MCF 10A (cell line): ENCODE measurements at regions not wholly inside any gene's neighbourhood (a gene's known extent, or its start where the extent isn't known, plus 50 kb on each side); places are given as distances from the start of the nearest gene placed in this dataset.

Experiments
- BruUV-seq: library from RNA; stranded (reverse); fragments of 400-500 nt; replicated peaks from 2 replicates; lab custom pipeline; 2021; lab: Mats Ljungman, UMichigan
- CTCF ChIA-PET: fragments of 300-600 bp; sonication (Branson Sonifier 250); formaldehyde crosslinking; extraction: SDS; loops from one replicate; lab custom pipeline; 2021; ENCODE audit warnings: antibody characterized with exemption, inconsistent platforms; lab: Yijun Ruan, JAX
- POLR2A ChIA-PET: fragments of 300-600, 350-650 bp; sonication (Branson Sonifier 250); formaldehyde crosslinking; extraction: SDS; loops from one replicate; lab custom pipeline; 2020; ENCODE audit warnings: antibody characterized with exemption, inconsistent platforms; lab: Yijun Ruan, JAX
- DNase-seq: peaks from one replicate; pipeline ENCODE4 v3.0.0-alpha.2; 2018; ENCODE audit not compliant: unreplicated experiment
- H3K27ac Mint-ChIP-seq: one replicate; pipeline ENCODE4 v1.8.0; 2022; ENCODE audit warnings: mild to moderate bottlenecking, low read depth, mixed read lengths; ENCODE audit not compliant: unreplicated experiment
- H3K27me3 Mint-ChIP-seq: one replicate; pipeline ENCODE4 v1.8.0; 2022; ENCODE audit warnings: mixed read lengths; ENCODE audit not compliant: insufficient read depth, unreplicated experiment
- H3K36me3 Mint-ChIP-seq: one replicate; pipeline ENCODE4 v1.8.0; 2022; ENCODE audit warnings: mild to moderate bottlenecking, moderate library complexity, mixed read lengths; ENCODE audit not compliant: insufficient read depth, unreplicated experiment
- H3K4me1 Mint-ChIP-seq: one replicate; pipeline ENCODE4 v1.8.0; 2022; ENCODE audit warnings: mixed read lengths; ENCODE audit not compliant: insufficient read depth, unreplicated experiment
- H3K4me3 Mint-ChIP-seq: one replicate; pipeline ENCODE4 v1.8.0; 2022; ENCODE audit warnings: mild to moderate bottlenecking, moderate library complexity, mixed read lengths; ENCODE audit not compliant: unreplicated experiment
- H3K9me3 Mint-ChIP-seq: one replicate; pipeline ENCODE4 v1.8.0; 2022; ENCODE audit warnings: mixed read lengths; ENCODE audit not compliant: unreplicated experiment
- CTCF ChIP-seq: fragments of 200-600 bp; IDR thresholded peaks from one replicate; pipeline ENCODE4 v1.8.0; 2022; ENCODE audit warnings: antibody characterized with exemption, mild to moderate bottlenecking; ENCODE audit not compliant: unreplicated experiment
- intact Hi-C: fragments of 100-400 bp; cut with micrococcal nuclease; formaldehyde crosslinking; loops from 2 replicates; pipeline ENCODE4 v1.14.1; 2022

GRCh38 chr2:120798567-120799247, 63.0 kb downstream of the GLI2 start:
- Mint-ChIP-seq H3K9me3 (no peaks in the 10 kb centered on the region), H3K36me3 (no peaks in the 10 kb centered on the region), H3K27ac (no peak overlapping the region), H3K4me1 (peaks cover 11% of the 10 kb centered on the region), H3K27me3 (no peaks in the 10 kb centered on the region), H3K4me3 (no peak overlapping the region)
- DNase-seq: no peak
- no TSS peak for BruUV-seq
- ChIA-PET POLR2A (no interaction called here), CTCF (interaction anchor here (0.6 kb wide), 1 partner anchor 17 kb away, joined by 3 read pairs; no protein-coding TSS in a partner anchor)
- TF ChIP-seq CTCF: no peak
- intact Hi-C loops: loop anchor here (1.0 to 10.0 kb wide), 2 partner anchors 14 to 64 kb away; partner anchors contain the start of gene GLI2

GRCh38 chr2:120802158-120802557, 66.5 kb downstream of the GLI2 start:
- BruUV-seq: no TSS peak

DNA sequence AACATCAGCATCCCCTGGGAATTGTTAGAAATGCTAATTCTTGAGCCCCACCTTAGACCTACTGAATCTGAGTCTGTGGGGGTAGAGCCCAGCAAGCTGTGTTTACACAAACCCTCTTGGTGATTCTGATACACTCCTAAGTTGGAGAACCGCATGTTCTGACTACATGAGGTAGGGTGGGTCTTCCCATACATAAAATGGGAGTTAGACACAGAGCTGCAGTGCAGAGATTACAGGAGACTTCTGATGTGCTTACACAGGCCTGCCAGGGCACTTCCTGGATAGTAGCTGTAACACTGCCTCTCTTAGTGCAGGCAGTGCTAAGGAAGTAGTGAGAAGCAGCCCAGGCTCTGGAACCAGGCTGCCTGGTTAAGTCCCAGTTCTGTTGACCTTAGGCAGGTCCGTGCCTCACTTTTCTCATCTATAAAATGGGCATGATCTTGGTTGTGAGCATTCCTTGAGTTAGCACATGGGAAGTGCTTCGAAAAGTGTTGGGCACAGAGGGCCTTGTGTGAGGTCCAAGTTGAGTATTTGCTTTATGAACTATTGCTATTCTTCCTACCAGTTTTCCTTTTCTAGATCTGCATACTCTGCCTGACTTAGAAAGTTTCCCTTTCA, 67.3 kb downstream of the GLI2 start:
- no peaks in the 10 kb centered on the region for H3K36me3 Mint-ChIP-seq
- BruUV-seq: no TSS peak
- H3K4me1 Mint-ChIP-seq: no peaks in the 10 kb centered on the region
- POLR2A ChIA-PET: no interaction called here
- no peak overlapping the region for H3K4me3 Mint-ChIP-seq
- H3K27me3 Mint-ChIP-seq: no peaks in the 10 kb centered on the region
- intact Hi-C loops: no loop called here
- CTCF ChIA-PET: interaction anchor here (1.0 kb wide), 1 partner anchor 273 kb away, joined by 4 read pairs; no protein-coding TSS in a partner anchor
- no peaks in the 10 kb centered on the region for H3K9me3 Mint-ChIP-seq
- H3K27ac Mint-ChIP-seq: no peak overlapping the region
- TF ChIP-seq CTCF: no peak
- DNase-seq: no peak

More at GRCh38 chr2:120802158-120802557, 66.5 kb downstream of the GLI2 start:
- POLR2A ChIA-PET: no interaction called here
- no peak for TF ChIP-seq CTCF
- no peaks in the 10 kb centered on the region for H3K4me1 Mint-ChIP-seq
- intact Hi-C loops: no loop called here
- DNase-seq: no peak
- H3K9me3 Mint-ChIP-seq: no peaks in the 10 kb centered on the region
- CTCF ChIA-PET: interaction anchor here (1.0 kb wide), 1 partner anchor 273 kb away, joined by 4 read pairs; no protein-coding TSS in a partner anchor
- no peaks in the 10 kb centered on the region for H3K36me3 Mint-ChIP-seq
- H3K27ac Mint-ChIP-seq: no peak overlapping the region
- no peaks in the 10 kb centered on the region for H3K27me3 Mint-ChIP-seq
- no peak overlapping the region for H3K4me3 Mint-ChIP-seq

DNA sequence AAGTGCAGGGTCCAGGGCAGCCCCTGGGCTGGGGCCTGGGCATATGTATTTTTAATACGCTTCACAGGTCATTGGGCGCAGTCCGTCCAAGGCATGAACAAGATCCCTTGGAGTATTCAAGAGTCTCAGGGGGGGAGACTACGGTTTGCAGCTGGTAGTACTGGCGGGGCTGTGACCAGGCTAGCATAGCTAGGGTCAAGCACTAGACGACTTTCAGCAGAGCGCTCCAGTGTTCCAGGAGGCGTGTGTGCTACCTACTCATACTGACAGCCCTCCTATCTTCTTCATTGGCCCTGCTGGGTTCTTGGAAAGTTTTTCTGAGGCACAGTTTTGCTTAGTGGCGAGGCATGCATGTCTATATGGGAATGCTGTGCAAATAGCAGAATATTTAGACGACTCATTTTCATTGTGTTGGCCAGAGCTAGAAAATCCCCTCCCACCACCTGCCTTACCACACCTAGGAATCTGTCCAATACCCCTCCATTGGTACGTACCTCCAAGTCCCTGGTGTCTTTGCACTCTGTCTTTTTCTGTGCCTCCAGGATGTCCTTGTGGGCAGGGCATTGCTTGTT, 68.2 kb downstream of the GLI2 start:
- Mint-ChIP-seq H3K4me3 (no peak overlapping the region), H3K27me3 (no peaks in the 10 kb centered on the region), H3K27ac (no peak overlapping the region), H3K9me3 (no peaks in the 10 kb centered on the region), H3K36me3 (no peaks in the 10 kb centered on the region), H3K4me1 (no peaks in the 10 kb centered on the region)
- intact Hi-C loops: no loop called here
- ChIA-PET CTCF (no interaction called here), POLR2A (no interaction called here)
- BruUV-seq: no TSS peak
- no peak for DNase-seq
- no peak for TF ChIP-seq CTCF
